Mesothelial cell of epicardium (in vitro differentiated cells): ENCODE measurements at regions not wholly inside any gene's neighbourhood (a gene's known extent, or its start where the extent isn't known, plus 50 kb on each side); places are given as distances from the start of the nearest gene placed in this dataset.

Experiments
- DNase-seq, 2 experiments: peaks; one replicate each; pipeline ENCODE4 v3.0.0; 2021; ENCODE audit warnings: low spot score in 2 of 2; ENCODE audit not compliant: unreplicated experiment in 2 of 2
- H3K27ac Mint-ChIP-seq: 2 replicates; pipeline ENCODE4 v1.8.0; 2021; ENCODE audit warnings: mixed read lengths
- H3K27me3 Mint-ChIP-seq: 2 replicates; pipeline ENCODE4 v1.8.0; 2021; ENCODE audit warnings: low read depth, mixed read lengths
- H3K36me3 Mint-ChIP-seq: 2 replicates; pipeline ENCODE4 v1.8.0; 2021; ENCODE audit warnings: mixed read lengths
- H3K4me1 Mint-ChIP-seq: 2 replicates; pipeline ENCODE4 v1.8.0; 2021; ENCODE audit warnings: mixed read lengths
- H3K4me3 Mint-ChIP-seq: 2 replicates; pipeline ENCODE4 v1.8.0; 2021; ENCODE audit warnings: mild to moderate bottlenecking, moderate library complexity, mixed read lengths
- H3K9me3 Mint-ChIP-seq: 2 replicates; pipeline ENCODE4 v1.8.0; 2021; ENCODE audit warnings: mixed read lengths
- TF ChIP-seq, protein P1 (sequence below): fragments of 200-600 bp; sonication (generic); IDR thresholded peaks from one replicate; pipeline ENCODE4 v1.5.0; 2021; ENCODE audit warnings: antibody characterized with exemption; ENCODE audit not compliant: unreplicated experiment

DNA sequence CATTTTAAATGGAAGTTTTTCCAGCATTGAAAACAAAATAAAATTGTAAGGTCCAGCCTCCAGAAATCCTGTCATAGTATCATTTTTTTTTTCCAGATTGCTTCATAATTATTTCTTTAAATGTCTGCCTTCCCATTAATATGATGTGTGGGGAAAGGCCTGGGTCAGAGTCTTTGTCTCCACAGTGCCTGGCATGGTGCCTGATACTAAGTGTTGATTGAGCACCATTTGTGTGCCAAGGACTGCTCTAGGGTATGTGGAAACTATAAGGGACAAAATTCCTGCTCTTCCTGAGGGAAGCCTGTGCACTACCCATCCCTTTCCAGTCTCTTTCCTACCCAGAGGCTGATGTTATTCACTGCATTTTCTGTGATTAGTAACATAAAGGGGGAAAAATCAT is 53.1 kb upstream of the BEND4 start:
- Mint-ChIP-seq H3K36me3 (no peaks in the 10 kb centered on the region), H3K27ac (no peak overlapping the region), H3K4me3 (no peak overlapping the region), H3K4me1 (no peaks in the 10 kb centered on the region), H3K27me3 (peaks cover 12% of the 10 kb centered on the region), H3K9me3 (no peaks in the 10 kb centered on the region)
- TF ChIP-seq, protein P1, sequence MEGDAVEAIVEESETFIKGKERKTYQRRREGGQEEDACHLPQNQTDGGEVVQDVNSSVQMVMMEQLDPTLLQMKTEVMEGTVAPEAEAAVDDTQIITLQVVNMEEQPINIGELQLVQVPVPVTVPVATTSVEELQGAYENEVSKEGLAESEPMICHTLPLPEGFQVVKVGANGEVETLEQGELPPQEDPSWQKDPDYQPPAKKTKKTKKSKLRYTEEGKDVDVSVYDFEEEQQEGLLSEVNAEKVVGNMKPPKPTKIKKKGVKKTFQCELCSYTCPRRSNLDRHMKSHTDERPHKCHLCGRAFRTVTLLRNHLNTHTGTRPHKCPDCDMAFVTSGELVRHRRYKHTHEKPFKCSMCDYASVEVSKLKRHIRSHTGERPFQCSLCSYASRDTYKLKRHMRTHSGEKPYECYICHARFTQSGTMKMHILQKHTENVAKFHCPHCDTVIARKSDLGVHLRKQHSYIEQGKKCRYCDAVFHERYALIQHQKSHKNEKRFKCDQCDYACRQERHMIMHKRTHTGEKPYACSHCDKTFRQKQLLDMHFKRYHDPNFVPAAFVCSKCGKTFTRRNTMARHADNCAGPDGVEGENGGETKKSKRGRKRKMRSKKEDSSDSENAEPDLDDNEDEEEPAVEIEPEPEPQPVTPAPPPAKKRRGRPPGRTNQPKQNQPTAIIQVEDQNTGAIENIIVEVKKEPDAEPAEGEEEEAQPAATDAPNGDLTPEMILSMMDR, result no peak
- no peak for DNase-seq

DNA sequence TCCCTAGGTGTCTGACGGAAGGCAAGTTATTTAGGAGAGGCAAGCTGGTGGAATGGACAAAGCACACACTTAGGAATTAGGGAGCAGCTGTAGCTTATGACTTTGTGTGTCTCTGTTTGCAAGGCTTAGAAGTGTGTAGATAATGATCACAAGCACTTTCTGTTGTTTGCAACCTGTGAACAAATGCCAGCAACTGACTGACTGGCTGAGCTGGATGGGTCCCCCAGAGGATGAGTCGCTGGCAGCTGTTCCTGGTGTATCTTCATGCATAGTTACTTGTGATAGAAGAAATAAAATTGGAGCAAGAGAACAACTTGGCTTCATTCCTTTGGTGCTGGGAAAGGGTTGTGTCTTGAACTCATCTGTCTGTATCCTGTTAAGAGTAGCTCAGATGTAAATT is 64.2 kb upstream of the BEND4 start:
- Mint-ChIP-seq H3K27me3 (no peaks in the 10 kb centered on the region), H3K36me3 (no peaks in the 10 kb centered on the region), H3K4me1 (no peaks in the 10 kb centered on the region), H3K4me3 (no peak overlapping the region), H3K9me3 (no peaks in the 10 kb centered on the region), H3K27ac (no peak overlapping the region)
- TF ChIP-seq, protein P1, result no peak
- DNase-seq, result no peak

DNA sequence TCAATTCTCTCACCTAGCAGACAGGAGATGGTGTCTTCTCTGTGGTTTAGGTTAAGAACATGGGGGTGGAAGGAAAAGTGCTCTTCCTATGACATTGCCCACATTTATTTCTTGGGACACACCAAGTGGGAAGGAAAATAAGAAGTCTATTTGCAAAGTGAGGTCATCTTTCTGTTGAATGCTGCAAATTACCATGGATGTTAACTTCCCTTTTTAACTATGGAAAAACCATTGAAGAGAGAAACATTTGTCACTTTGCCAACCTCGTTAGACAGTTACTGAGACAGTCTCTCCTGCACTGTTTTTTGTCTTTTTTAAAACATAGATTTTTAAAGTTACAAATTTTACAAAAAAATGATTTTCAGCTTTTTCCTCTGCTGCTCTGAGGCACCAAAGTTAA is 72.8 kb upstream of the BEND4 start:
- Mint-ChIP-seq H3K36me3 (no peaks in the 10 kb centered on the region), H3K27me3 (peaks cover 14% of the 10 kb centered on the region)
- TF ChIP-seq, protein P1, result no peak

DNA sequence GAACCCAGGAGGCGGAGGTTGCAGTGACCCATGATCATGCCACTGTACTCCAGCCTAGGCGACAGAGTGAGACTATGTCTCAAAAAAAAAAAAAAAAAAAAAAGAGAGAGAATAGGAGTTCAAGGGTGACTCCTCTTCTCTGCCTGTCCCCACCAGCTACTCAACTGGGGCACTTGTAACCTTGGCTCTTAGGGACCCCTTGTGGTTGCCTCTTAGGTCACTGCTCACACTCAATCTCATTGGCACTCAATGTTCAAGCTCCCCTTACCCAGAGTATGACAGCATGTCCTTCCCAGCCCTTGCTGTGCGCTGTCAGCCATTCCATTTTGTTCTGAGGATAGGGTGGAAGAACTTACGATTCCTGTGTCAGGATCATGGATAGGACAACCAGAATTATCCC is 82.4 kb upstream of the BEND4 start:
- Mint-ChIP-seq H3K4me1 (peaks cover 3% of the 10 kb centered on the region), H3K9me3 (no peaks in the 10 kb centered on the region)
- TF ChIP-seq, protein P1, result no peak

More for the DNA sequence above, 72.8 kb upstream of the BEND4 start:
- DNase-seq, result no peak
- no peak overlapping the region for H3K4me3 Mint-ChIP-seq
- H3K27ac Mint-ChIP-seq, result no peak overlapping the region
- H3K4me1 Mint-ChIP-seq, result peaks cover 7% of the 10 kb centered on the region
- H3K9me3 Mint-ChIP-seq, result no peaks in the 10 kb centered on the region

DNA sequence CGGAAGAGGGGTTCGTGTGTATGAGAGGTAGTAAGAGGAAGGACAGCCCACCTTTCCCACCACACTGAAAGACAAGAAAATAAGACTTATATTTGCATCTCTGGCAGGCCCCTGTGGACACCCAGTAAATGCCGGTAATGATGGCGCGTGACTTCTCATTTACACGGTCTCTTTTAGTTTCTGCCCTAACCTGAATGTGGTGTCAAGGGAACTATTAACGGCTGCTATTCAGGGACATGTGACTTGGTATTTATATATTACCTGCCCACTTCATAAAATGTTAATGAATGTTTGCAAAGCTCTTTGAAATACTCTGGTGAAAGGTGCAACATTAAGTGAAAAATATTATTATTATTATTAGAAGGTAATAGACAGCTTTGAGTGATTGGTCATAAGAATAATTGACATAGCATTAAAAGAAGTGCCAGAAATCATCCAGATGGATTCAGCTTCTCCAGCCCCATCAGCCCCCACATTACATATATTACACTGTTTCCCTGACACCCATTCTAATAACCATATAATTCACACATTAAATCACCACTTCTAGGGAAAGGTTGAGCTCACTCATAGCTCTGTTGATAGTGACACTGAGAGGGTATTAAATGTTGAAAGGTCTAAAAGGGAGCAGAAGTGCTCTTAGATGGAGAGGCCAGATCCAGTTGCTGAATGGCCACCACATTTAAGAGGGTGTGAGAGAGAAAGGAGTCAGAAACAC is 83.0 kb upstream of the BEND4 start:
- H3K27ac Mint-ChIP-seq, result no peak overlapping the region
- TF ChIP-seq, protein P1, result no peak
- DNase-seq, result no peak
- no peaks in the 10 kb centered on the region for H3K36me3 Mint-ChIP-seq
- H3K27me3 Mint-ChIP-seq, result peaks cover 5% of the 10 kb centered on the region
- peaks cover 3% of the 10 kb centered on the region for H3K4me1 Mint-ChIP-seq
- H3K4me3 Mint-ChIP-seq, result no peak overlapping the region
- no peaks in the 10 kb centered on the region for H3K9me3 Mint-ChIP-seq

More for the DNA sequence above, 82.4 kb upstream of the BEND4 start:
- H3K27ac Mint-ChIP-seq, result no peak overlapping the region
- no peaks in the 10 kb centered on the region for H3K36me3 Mint-ChIP-seq
- DNase-seq, result no peak
- no peak overlapping the region for H3K4me3 Mint-ChIP-seq
- H3K27me3 Mint-ChIP-seq, result peaks cover 4% of the 10 kb centered on the region
